NCI-H460 (cell line): ENCODE measurements at regions not wholly inside any gene's neighbourhood (a gene's known extent, or its start where the extent isn't known, plus 50 kb on each side); places are given as distances from the start of the nearest gene placed in this dataset.

Source experiments
- DNase-seq: peaks from one replicate; pipeline ENCODE4 v3.0.0-alpha.2; 2016; ENCODE audit warnings: low read depth; ENCODE audit errors: extremely low read depth

DNA sequence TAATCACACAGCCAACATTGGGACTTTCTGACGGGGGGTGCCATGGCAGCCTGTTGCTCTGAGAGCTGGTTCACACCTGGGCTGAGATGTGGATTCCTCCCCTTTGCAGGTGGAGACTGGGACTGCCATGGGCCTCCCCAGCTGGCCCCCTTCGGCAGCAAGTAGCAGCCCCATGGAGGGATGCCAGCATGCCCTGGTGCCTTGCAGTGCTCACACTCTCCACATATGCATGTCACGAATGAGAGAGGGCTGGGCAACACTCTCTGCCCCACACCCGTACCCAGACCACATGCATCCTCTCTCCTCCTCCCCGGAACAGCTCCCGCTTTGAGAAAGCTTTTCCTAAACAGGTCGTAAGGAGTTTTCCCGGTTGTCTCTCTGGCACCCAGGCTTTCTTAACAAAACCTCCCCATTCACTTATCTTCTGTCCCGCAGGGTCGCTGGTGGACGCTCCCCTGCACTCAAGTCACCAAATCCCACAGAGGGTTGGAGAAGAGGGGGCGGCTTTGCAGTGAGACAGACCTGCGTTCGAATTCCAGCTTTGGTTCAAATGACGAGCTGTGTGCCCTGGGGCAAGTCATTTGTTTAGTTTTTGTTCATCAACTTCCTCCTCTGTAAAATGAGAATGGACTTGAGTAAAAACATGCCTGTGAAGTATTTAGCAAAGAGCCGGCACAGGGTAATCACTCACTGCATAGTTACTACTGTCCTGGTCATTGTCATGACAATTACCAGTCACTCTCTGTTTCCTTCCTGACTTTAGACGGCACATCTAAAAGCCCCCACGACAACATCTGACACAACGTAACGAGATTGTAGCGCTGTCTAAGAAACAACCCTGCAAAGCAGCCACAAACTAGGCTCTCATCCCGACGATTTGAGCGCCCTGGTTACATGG, 231.3 kb upstream of the B3GAT1 start:
- DNase-seq: no peak

DNA sequence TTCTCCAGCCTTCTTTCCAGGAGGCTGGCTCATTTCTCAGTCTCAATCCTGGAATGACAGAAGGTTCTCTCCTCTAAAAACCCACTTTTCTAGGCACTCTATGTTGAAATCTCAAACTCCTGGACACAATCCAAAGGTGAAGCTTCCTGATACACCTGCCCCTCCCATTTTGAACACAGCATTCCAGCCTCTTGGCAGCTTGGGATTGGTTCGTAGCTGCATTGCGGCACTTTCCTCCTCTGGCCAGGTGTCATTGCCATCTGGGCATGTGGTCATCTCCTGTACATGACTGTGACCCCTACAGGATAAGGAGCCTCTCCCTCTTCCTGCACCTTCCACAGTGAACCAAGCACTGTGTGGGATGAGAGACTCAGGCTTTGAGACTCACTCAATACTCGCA, 230.2 kb upstream of the B3GAT1 start:
- DNase-seq: no peak

- no peak for DNase-seq
Measured at GRCh38 chr11:134640971-134641968, 229.2 kb upstream of the B3GAT1 start.

DNA sequence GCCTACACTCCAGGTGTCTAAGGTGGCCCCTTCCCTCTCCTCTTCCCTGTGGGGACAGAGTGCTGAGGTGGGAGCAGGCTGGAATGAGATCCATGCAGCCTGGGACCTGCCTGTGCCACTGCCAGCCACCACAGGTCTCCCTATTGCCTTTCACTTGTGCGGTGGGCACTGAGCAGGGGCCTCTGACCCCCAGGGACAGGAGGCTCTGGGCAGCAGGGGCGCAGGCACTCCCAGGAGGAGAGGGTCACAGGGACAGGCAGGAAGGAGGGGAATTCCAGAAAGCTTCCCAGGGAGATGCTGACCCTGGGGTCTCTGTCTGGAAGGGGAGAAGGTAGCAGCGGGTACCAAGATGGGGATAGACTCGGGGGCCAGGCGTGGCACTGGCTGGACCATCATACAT, 228.5 kb upstream of the B3GAT1 start:
- DNase-seq: no peak

GRCh38 chr11:134639586-134640330, 227.7 kb upstream of the B3GAT1 start:
- DNase-seq: peak; percentile 13

DNA sequence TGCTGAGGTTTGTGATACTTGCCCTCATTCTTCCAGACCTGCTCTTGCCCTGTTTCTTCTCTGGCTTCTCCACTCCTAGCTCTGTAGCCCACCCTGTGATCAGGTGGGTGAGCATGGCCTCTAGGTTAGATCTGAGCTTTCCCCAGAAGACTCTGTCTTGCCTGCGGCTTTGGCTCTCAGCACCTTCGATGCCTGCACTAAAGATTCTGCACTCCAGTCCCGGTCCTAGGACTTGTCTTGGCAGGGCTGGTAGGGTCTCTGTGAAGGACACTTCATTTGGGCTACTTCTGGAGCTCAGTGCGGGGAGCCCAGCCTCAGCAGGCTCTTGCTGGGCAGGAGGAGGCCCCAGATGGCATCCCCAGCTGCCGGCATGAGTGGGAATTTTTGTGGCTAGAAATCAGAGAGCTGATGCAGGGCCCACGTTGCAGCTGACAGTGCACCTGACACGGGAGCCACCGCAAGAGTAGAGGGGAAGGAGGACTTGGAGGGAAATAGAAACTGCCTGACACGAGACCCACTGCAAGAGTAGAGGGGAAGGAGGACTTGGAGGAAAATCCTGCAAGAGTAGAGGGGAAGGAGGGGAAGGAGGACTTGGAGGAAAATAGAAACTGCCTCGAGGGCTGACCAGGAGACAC, 226.9 kb upstream of the B3GAT1 start:
- DNase-seq: no peak

GRCh38 chr11:134637091-134638015, 225.3 kb upstream of the B3GAT1 start:
- no peak for DNase-seq

DNA sequence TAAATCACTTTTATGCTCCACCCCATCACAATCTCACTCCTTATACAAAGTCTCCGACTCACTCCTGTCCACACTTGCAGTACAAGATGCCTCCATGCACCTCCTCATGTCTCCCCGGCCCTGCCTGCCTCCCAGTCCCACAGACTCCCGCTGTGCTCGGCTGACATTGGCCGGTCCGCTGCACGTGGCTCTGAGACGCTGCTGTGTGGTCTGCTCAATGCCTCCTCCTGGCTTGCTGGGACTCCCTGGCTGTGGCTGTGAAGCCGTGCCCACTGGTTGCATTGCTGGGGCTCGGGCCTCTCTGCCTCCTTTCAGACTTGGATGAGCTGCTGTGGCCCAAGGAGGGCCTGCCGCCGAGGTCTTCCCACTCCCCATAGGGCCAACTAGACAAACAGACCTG, 224.0 kb upstream of the B3GAT1 start:
- no peak for DNase-seq

- no peak for DNase-seq
Measured at GRCh38 chr11:134634897-134635831, 223.1 kb upstream of the B3GAT1 start.

- no peak for DNase-seq
Measured at GRCh38 chr11:134633276-134633675, 221.2 kb upstream of the B3GAT1 start.

GRCh38 chr11:134632347-134633119, 220.5 kb upstream of the B3GAT1 start:
- DNase-seq: no peak

- no peak for DNase-seq
Measured at GRCh38 chr11:134630861-134631260, 218.8 kb upstream of the B3GAT1 start.

DNA sequence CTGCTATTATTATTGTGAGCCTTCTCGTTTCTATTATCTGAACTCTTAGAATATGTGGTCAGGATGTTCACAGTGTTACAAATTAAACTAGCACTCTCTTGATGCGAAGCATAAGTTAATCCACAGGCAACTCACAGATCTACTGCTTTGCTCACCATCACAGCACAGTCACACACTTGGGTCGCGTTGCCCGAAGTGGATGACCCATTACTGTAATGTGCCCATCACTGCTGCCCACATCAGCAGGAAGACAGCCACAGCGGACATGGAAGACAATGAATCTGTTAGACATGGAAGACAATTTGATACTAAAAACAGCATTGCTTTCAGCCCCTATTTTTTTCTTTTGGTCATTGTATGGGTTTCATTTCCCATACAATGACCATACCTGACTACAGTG, 216.4 kb upstream of the B3GAT1 start:
- DNase-seq: no peak

GRCh38 chr11:134626032-134626431, 214.0 kb upstream of the B3GAT1 start:
- DNase-seq: no peak

DNA sequence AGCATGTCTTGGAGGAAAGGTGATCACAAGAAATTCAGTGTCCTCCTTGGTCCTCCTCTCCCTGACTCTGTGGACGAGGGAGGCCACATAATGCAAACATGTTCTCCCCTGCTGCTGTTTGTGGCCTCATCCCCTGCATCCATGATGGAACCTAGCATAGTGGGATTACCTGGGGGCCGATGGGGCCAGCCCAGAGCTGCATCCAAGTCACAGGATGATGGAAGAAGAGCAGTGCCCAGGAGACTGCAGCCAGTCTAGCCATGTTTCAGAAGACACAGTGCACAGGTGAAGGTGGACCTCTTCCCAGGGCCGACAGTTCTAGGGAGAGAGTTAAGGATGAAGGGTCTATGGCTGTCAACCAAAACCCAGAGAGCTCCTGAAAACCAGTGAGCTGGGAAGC, 213.6 kb upstream of the B3GAT1 start:
- DNase-seq: no peak

GRCh38 chr11:134625151-134625550, 213.1 kb upstream of the B3GAT1 start:
- DNase-seq: no peak

- no peak for DNase-seq
Measured at GRCh38 chr11:134624166-134624920, 212.3 kb upstream of the B3GAT1 start.
